ENCODE measurements at regions not wholly inside any gene's neighbourhood (a gene's known extent, or its start where the extent isn't known, plus 50 kb on each side); places are given as distances from the start of the nearest gene placed in this dataset.
A peak's percentile ranks its signal among the peaks of the same experiment; 100 is the strongest.

DNA sequence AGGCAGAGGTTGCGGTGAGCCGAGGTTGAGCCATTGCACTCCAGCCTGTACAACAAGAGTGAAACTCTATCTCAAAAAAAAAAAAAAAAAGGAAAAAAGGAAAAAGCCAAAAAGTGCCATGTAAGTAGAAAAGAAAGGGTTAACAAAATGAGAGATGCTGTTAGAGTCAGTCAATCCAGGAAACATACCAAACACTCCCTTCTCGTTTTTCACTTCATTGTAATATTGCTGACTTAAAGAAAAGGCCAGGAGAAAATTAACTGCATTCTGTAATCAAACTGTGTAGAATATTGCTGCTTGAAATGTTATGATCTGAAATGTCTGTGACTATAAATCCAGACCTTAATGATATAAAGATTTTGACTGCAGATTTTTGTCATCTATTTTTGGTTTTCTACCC, 379.1 kb downstream of the ENC1 start:
- H4K20me1 ChIP-seq (ENCODE audit: insufficient read depth), result no peaks in the 10 kb centered on the region
- no peaks in the 10 kb centered on the region for H3K36me3 ChIP-seq (ENCODE audit: control insufficient read depth in 1 of 2, insufficient read depth in 2 of 2, low read length in 2 of 2)
- H3K9me3 ChIP-seq (ENCODE audit: control insufficient read depth in 1 of 2, insufficient read depth in 1 of 2, low read depth in 1 of 2, low read length in 2 of 2), result no peaks in the 10 kb centered on the region
- ATAC-seq, result no peak
- no peak overlapping the region for H3K9ac ChIP-seq (ENCODE audit: low read length)
- no peak overlapping the region for H3K4me3 ChIP-seq (replicated peaks in 1 of 2; ENCODE audit: low read depth in 1 of 2, low read length in 2 of 2)
- H3K79me2 ChIP-seq (ENCODE audit: insufficient read depth, low read length), result no peaks in the 10 kb centered on the region
- intact Hi-C loops (cut with micrococcal nuclease), result no loop called here
- no peak for DNase-seq (ENCODE audit: low read depth, low spot score)
- ChIA-PET RAD21 (ENCODE audit: low non-redundant PET in 1 of 2, low total read pairs in 2 of 2, uncharacterized antibody in 2 of 2, unreplicated experiment in 2 of 2) (no interaction called here), CTCF (no interaction called here), POLR2A (no interaction called here)
- TF ChIP-seq SP1 (IDR thresholded peaks at IDR 0.05; ENCODE audit: low read depth), result no peak
- TF ChIP-seq, protein P1, sequence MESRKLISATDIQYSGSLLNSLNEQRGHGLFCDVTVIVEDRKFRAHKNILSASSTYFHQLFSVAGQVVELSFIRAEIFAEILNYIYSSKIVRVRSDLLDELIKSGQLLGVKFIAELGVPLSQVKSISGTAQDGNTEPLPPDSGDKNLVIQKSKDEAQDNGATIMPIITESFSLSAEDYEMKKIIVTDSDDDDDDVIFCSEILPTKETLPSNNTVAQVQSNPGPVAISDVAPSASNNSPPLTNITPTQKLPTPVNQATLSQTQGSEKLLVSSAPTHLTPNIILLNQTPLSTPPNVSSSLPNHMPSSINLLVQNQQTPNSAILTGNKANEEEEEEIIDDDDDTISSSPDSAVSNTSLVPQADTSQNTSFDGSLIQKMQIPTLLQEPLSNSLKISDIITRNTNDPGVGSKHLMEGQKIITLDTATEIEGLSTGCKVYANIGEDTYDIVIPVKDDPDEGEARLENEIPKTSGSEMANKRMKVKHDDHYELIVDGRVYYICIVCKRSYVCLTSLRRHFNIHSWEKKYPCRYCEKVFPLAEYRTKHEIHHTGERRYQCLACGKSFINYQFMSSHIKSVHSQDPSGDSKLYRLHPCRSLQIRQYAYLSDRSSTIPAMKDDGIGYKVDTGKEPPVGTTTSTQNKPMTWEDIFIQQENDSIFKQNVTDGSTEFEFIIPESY (IDR thresholded peaks at IDR 0.05; ENCODE audit: extremely low read depth, insufficient replicate concordance, low read length), result no peak
- TF ChIP-seq SIN3A (IDR thresholded peaks at IDR 0.05; ENCODE audit: low read depth), result no peak
- H3K9me2 ChIP-seq (ENCODE audit: insufficient read depth), result no peaks in the 10 kb centered on the region
- H3K27me3 ChIP-seq (ENCODE audit: insufficient read depth, low read length), result peaks cover 9% of the 10 kb centered on the region; the same call in 1 of the 2 replicates
- H3K4me1 ChIP-seq (ENCODE audit: control insufficient read depth in 1 of 2, insufficient read depth in 2 of 2, low read length in 2 of 2), result 0 out of 4 replicates have a peak, but pooled peaks cover 0 to 4% of the 10 kb centered on the region in 2 experiments
- H2AFZ ChIP-seq (ENCODE audit: low read depth, low read length, poor library complexity, severe bottlenecking), result no peak overlapping the region
- no TSS peak for BruUV-seq (replicated peaks)
- no peak overlapping the region for H3K27ac ChIP-seq (ENCODE audit: low read depth, low read length)
- no peak overlapping the region for H3K4me2 ChIP-seq (ENCODE audit: low read length)

GRCh38 chr5:74259572-74259971, 381.0 kb downstream of the ENC1 start:
- Histone ChIP-seq H2AFZ (ENCODE audit: low read depth, low read length, poor library complexity, severe bottlenecking) (no peak overlapping the region), H3K79me2 (ENCODE audit: insufficient read depth, low read length) (no peaks in the 10 kb centered on the region), H3K27me3 (ENCODE audit: insufficient read depth, low read length) (peaks cover 9% of the 10 kb centered on the region; the same call in 1 of the 2 replicates), H3K9me3 (ENCODE audit: control insufficient read depth in 1 of 2, insufficient read depth in 1 of 2, low read depth in 1 of 2, low read length in 2 of 2) (no peaks in the 10 kb centered on the region), H4K20me1 (ENCODE audit: insufficient read depth) (no peaks in the 10 kb centered on the region), H3K9ac (ENCODE audit: low read length) (no peak overlapping the region), H3K36me3 (ENCODE audit: control insufficient read depth in 1 of 2, insufficient read depth in 2 of 2, low read length in 2 of 2) (no peaks in the 10 kb centered on the region), H3K4me1 (ENCODE audit: control insufficient read depth in 1 of 2, insufficient read depth in 2 of 2, low read length in 2 of 2) (0 out of 4 replicates have a peak, but pooled peaks cover 0 to 4% of the 10 kb centered on the region in 2 experiments), H3K27ac (ENCODE audit: low read depth, low read length) (no peak overlapping the region), H3K4me2 (ENCODE audit: low read length) (no peak overlapping the region), H3K9me2 (ENCODE audit: insufficient read depth) (no peaks in the 10 kb centered on the region), H3K4me3 (replicated peaks in 1 of 2; ENCODE audit: low read depth in 1 of 2, low read length in 2 of 2) (no peak overlapping the region)
- BruUV-seq (replicated peaks), result no TSS peak
- ChIA-PET CTCF (no interaction called here), POLR2A (no interaction called here), RAD21 (ENCODE audit: low non-redundant PET in 1 of 2, low total read pairs in 2 of 2, uncharacterized antibody in 2 of 2, unreplicated experiment in 2 of 2) (no interaction called here)
- intact Hi-C loops (cut with micrococcal nuclease), result no loop called here
- ATAC-seq (no peak), DNase-seq (ENCODE audit: low read depth, low spot score) (no peak)
- TF ChIP-seq REST (IDR thresholded peaks at IDR 0.05; ENCODE audit: low read depth), result no peak
- no peak for TF ChIP-seq JUND (IDR thresholded peaks at IDR 0.05)
- no peak for TF ChIP-seq EZH2phosphoT487 (IDR thresholded peaks at IDR 0.05; ENCODE audit: borderline replicate concordance)
- no peak for TF ChIP-seq CBX3 (IDR thresholded peaks at IDR 0.05; ENCODE audit: low read depth)
- no peak for TF ChIP-seq SP1 (IDR thresholded peaks at IDR 0.05; ENCODE audit: low read depth)
- TF ChIP-seq ZFX (IDR thresholded peaks at IDR 0.05), result no peak
- TF ChIP-seq, protein P2, sequence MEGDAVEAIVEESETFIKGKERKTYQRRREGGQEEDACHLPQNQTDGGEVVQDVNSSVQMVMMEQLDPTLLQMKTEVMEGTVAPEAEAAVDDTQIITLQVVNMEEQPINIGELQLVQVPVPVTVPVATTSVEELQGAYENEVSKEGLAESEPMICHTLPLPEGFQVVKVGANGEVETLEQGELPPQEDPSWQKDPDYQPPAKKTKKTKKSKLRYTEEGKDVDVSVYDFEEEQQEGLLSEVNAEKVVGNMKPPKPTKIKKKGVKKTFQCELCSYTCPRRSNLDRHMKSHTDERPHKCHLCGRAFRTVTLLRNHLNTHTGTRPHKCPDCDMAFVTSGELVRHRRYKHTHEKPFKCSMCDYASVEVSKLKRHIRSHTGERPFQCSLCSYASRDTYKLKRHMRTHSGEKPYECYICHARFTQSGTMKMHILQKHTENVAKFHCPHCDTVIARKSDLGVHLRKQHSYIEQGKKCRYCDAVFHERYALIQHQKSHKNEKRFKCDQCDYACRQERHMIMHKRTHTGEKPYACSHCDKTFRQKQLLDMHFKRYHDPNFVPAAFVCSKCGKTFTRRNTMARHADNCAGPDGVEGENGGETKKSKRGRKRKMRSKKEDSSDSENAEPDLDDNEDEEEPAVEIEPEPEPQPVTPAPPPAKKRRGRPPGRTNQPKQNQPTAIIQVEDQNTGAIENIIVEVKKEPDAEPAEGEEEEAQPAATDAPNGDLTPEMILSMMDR (IDR thresholded peaks at IDR 0.05 in 2 of 3, conservative IDR thresholded peaks at IDR 0.05 in 1 of 3; ENCODE audit: borderline replicate concordance in 1 of 3, insufficient read depth in 1 of 3, low read depth in 2 of 3, low read length in 2 of 3), result peak in 1 of 3 experiments; percentile 21; a peak in 2 of 6 replicates
- no peak for TF ChIP-seq CEBPB (IDR thresholded peaks at IDR 0.05; ENCODE audit: low read depth)
